ENCODE measurements at regions not wholly inside any gene's neighbourhood (a gene's known extent, or its start where the extent isn't known, plus 50 kb on each side); places are given as distances from the start of the nearest gene placed in this dataset.
"Not testable (repeated sequence)": the region's sequence is repeated elsewhere in the genome, so short reads cannot be mapped to it uniquely, and the experiment has no call there.

DNA sequence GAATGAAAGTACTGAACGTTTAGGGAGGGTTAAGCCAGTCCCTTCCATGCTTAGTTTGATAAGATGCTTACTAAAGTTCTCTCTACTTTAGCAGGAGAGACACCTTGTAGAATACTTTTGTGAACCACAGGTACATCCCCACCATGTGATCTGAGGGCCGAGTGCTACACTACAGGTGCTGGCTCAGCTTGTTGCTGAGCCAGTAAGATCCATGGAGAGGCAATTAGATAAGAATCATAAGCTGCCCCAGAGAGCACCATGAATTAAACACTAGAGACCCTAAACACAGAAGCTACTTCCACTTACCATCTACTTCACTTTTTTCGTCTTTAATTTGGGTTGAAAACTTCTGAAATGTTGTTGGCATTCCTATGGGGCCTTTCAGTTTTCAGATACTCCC, 70.5 kb upstream of the GOLGA8B start:
- POLR2A ChIA-PET (ENCODE audit: low non-redundant PET) = no interaction called here
- CTCF ChIA-PET = no interaction called here
- TF ChIP-seq CTCF (conservative IDR thresholded peaks at IDR 0.05; ENCODE audit: low read depth) = no peak
- H3K27ac ChIP-seq = no peak overlapping the region
- no peak for DNase-seq (ENCODE audit: low spot score)

GRCh38 chr15:34653326-34653725, 69.9 kb upstream of the GOLGA8B start:
- DNase-seq (ENCODE audit: low spot score); H3K27ac ChIP-seq; CTCF ChIA-PET; POLR2A ChIA-PET (ENCODE audit: low non-redundant PET): not testable (repeated sequence)

GRCh38 chr15:34652726-34653033, 69.2 kb upstream of the GOLGA8B start:
- CTCF ChIA-PET = no interaction called here
- no peak for DNase-seq (ENCODE audit: low spot score)
- POLR2A ChIA-PET (ENCODE audit: low non-redundant PET) = no interaction called here

GRCh38 chr15:34651997-34652725, 68.7 kb upstream of the GOLGA8B start:
- ChIA-PET POLR2A (ENCODE audit: low non-redundant PET) (no interaction called here), CTCF (no interaction called here)
- no peak for DNase-seq (ENCODE audit: low spot score)
- no peak overlapping the region for H3K27ac ChIP-seq
- TF ChIP-seq CTCF (conservative IDR thresholded peaks at IDR 0.05; ENCODE audit: low read depth) = no peak

More at GRCh38 chr15:34652726-34653033, 69.2 kb upstream of the GOLGA8B start:
- H3K27ac ChIP-seq = no peak overlapping the region
- TF ChIP-seq CTCF (conservative IDR thresholded peaks at IDR 0.05; ENCODE audit: low read depth) = no peak

DNA sequence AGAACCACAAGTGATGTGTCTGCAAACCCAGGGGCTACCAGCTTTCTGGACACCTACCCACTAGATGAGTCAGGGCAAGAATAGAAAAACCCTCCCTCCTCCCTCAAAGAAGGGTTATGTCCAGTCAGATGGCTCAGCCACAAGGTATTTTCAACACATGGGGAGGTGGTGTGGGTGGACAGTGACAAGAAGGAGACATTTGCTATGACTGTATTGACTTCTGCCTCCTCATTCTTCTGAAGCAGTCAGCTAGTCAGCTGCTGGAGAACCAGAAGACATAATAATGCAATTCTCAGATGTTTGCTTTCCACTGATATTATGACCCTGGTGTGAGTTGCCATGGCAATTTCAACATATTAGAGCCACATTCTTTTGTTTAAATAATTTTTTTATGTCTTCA, 66.7 kb upstream of the GOLGA8B start:
- no peak for DNase-seq (ENCODE audit: low spot score)
- ChIA-PET POLR2A (ENCODE audit: low non-redundant PET) (no interaction called here), CTCF (interaction anchor here (0.7 kb wide), 1 partner anchor 270 kb away, joined by 3 read pairs; no protein-coding TSS in a partner anchor)
- TF ChIP-seq CTCF (conservative IDR thresholded peaks at IDR 0.05; ENCODE audit: low read depth) = no peak
- no peak overlapping the region for H3K27ac ChIP-seq

- ChIA-PET CTCF (no interaction called here), POLR2A (ENCODE audit: low non-redundant PET) (no interaction called here)
- TF ChIP-seq CTCF (conservative IDR thresholded peaks at IDR 0.05; ENCODE audit: low read depth) = no peak
- DNase-seq (ENCODE audit: low spot score) = no peak
- H3K27ac ChIP-seq = no peak overlapping the region
Observed at GRCh38 chr15:34648294-34648631, 64.8 kb upstream of the GOLGA8B start.

DNA sequence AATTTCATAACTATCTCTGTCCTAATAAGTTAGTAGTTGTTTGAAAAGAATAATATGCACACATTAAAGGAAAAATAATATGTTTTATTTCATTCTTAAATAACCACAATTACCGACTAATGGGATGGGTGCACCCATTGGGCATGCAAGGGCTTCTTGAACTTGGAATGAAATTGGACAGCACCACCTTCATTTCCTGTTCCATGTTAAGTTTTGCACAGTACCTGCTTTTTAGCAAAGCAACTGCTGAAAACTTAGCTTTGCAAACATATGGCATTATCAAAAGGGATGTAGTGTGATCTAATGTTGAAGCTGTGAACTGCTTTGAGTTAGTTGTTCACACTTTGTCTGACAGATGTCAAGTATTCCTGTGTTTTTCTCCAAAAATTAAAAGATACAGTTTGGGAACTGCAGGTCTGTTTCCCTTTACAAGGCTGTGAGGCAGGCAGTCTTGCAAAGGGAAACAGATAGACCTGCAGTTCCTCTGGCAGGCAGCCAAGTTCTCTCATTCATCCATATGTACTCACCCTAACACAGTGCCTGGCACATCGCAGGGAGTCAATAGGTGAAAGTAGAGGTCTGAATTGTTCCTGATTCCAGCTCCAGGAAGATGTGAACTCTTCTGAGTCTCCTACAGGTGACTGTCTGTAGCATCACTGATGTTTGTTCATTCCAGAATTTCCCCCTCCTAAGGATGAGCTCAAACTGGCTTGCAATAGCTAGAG, 64.3 kb upstream of the GOLGA8B start:
- ChIA-PET POLR2A (ENCODE audit: low non-redundant PET) (no interaction called here), CTCF (no interaction called here)
- TF ChIP-seq CTCF (conservative IDR thresholded peaks at IDR 0.05; ENCODE audit: low read depth) = no peak
- DNase-seq (ENCODE audit: low spot score) = no peak
- no peak overlapping the region for H3K27ac ChIP-seq

Data from RWPE1 (cell line).